Central memory CD4-positive, alpha-beta T cell (primary cell): ENCODE measurements at regions not wholly inside any gene's neighbourhood (a gene's known extent, or its start where the extent isn't known, plus 50 kb on each side); places are given as distances from the start of the nearest gene placed in this dataset.
"Not testable (repeated sequence)": the region's sequence is repeated elsewhere in the genome, so short reads cannot be mapped to it uniquely, and the experiment has no call there.

Experiments used
- DNase-seq: peaks from one replicate; pipeline ENCODE4 v3.0.0; 2022

- peak; percentile 28 for DNase-seq
Observed at GRCh38 chrX:3815896-3816664, 102.6 kb upstream of the PRKX start.

GRCh38 chrX:3811331-3812311 lies 98.2 kb upstream of the PRKX start:
- peak; percentile 60 for DNase-seq

DNA sequence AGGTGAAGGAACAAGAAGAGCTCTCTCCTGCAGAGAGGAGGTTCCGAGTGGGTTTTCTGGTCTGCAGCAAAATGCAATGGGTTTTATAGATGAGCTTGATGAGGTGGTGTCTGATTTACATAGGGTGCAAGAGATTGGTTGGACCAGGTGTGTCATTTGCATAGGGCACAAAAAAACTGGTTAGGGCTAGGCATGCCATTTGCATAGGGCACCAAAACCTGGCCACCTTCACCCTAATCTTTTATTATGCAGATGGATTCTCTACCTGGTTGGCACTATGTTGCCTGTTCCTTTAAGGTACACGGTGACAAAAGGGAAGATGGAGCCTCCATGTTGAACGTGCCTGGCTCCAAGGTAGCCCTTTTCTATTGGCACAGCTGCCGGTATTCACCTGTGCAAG lies 94.5 kb upstream of the PRKX start:
- DNase-seq: no peak

- DNase-seq: no peak
Observed at GRCh38 chrX:3806630-3807029, 93.2 kb upstream of the PRKX start.

DNA sequence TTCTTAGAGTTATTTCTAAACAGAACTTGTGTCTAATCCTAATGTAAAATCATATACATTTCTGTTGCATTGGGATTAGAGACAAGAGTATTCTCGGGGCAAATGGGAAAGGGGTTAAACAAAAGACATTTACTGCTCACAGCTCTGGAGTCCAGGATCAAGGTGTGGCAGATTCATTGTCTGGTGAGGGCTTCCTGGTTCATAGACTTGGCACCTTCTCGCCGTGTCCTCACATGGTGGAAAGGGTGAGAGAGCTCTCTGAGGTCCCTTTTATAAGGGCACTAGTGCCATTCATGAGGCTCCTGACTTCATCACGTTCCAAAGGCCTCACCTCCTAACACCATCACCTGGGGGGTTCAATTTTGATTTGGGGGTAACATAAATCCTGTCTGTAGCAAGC lies 90.3 kb upstream of the PRKX start:
- DNase-seq: no peak

GRCh38 chrX:3803305-3803704 lies 89.9 kb upstream of the PRKX start:
- DNase-seq: no peak

GRCh38 chrX:3795411-3795810 lies 82.0 kb upstream of the PRKX start:
- DNase-seq: not testable (repeated sequence)

GRCh38 chrX:3791449-3791848 lies 78.0 kb upstream of the PRKX start:
- no peak for DNase-seq

DNA sequence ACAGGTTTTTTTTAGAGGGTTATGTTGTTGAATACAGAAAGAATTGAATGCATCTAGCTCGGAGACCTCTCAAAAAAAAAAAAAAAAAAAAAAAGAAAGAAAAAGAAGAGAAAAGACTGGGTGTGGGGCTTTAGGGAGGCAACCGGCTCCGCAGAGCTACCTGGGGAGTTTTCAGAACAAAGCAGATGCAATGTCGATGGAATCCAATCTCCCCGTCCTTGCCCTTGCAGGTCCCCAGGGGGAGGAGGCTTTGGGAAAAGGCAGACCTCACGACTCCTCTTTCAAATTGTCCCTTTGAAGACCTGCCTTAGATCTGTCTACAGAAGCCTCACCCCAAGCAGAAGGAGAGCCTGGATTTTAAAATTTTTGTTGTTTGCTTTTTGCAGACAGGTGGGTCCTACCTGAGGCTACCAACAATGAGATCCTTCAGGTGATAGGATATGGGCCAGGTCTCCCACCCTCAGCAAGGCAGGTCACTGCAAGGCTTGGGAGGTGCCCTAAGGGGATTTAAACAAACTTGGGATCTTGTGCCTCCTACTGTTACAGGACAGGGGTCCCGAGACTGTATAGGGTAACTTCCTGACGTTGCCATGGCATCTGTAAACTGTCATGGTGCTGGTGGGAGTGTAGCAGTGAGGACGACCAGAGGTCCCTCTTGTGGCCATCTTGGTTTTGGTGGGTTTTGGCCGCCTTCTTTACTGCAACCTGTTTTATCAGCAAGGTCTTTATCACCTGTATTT lies 75.2 kb upstream of the PRKX start:
- DNase-seq: peak; percentile 7

DNA sequence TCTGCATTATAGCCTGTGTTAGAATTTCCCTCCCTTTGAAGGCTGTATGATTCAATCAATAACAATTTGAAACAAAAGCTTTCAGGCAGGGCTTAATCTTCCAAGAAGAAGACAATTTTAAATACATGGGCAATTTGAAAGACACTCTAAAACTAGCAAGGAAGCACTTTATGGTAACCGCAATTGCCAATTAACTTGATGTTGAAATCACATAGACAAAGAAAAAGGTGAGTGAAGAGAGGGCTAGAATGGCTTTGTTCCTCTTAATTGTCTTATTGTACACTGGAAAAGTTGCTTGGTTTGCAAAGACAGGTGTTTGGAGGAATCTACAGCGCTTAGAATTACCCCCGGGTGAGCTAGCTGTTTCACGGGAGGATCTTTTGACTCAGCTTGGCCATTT lies 74.4 kb upstream of the PRKX start:
- no peak for DNase-seq

GRCh38 chrX:3785822-3786221 lies 72.4 kb upstream of the PRKX start:
- DNase-seq: not testable (repeated sequence)

DNA sequence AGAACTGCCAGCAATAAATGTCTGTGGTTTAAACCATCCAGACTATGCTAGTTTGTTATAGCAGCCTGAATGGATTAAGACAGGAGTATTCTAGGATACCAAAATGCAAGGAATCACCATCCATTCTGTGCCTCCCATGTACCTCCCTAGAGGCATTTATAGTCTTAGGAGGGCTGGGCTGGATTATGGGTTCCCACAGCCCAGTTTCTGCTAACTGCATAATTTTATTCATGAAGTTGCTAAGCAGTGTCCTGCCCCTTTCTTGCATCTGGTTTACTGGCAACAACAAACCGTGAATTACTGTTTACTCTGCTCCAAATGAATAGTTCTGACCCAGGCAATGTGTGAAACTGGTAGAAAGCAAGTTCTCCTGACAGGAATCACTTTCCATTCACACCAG lies 67.1 kb upstream of the PRKX start:
- no peak for DNase-seq

- DNase-seq: no peak
Observed at GRCh38 chrX:3779546-3779945, 66.1 kb upstream of the PRKX start.

DNA sequence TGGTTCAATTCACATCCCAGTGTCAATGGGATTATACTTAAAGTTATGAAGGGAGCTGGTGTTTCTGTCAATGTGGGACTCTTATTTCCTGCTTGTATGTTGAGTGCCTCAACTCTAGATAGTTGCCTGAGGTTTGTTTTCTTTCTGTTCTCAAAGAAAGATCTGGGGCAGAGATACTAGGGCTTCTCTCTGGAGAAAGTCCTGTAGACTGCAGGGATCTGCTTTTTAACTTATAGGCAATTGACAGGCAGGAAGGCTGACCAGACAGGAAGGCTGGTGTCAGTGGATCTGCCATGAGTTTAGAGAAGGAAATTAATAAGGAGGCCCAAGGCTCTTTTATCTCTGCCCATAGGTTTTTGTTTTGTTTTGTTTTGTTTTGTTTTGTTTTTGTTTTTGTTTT lies 64.0 kb upstream of the PRKX start:
- DNase-seq: no peak

- DNase-seq: no peak
Observed at GRCh38 chrX:3771766-3772165, 58.3 kb upstream of the PRKX start.

- DNase-seq: no peak
Observed at GRCh38 chrX:3768881-3769280, 55.4 kb upstream of the PRKX start.
